ENCODE measurements at regions not wholly inside any gene's neighbourhood (a gene's known extent, or its start where the extent isn't known, plus 50 kb on each side); places are given as distances from the start of the nearest gene placed in this dataset.
"Not testable (repeated sequence)": the region's sequence is repeated elsewhere in the genome, so short reads cannot be mapped to it uniquely, and the experiment has no call there.

DNA sequence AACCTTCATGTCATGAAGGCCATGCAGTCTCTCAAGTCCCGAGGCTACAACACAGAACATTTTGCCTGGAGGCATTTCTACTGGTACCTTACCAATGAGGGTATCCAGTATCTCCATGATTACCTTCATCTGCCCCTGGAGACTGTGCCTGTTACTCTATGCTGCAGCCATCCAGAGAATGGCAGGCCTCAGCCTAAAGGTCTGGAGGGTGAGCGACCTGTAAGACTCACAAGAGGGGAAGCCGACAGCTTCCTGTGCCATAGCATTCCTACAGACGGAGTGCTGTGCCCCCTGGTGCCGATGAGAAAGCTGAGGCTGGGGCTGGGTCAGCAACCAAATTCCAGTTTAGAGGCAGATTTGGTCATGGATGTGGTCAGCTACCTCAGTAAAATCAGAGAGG is 51.3 kb upstream of the CADPS start:
- DNase-seq, result no peak

- DNase-seq, result no peak
Observed at GRCh38 chr3:62928256-62928655, 53.0 kb upstream of the CADPS start.

- no peak for DNase-seq
Observed at GRCh38 chr3:62929771-62930170, 54.6 kb upstream of the CADPS start.

GRCh38 chr3:62935793-62936192 is 60.6 kb upstream of the CADPS start:
- no peak for DNase-seq

DNA sequence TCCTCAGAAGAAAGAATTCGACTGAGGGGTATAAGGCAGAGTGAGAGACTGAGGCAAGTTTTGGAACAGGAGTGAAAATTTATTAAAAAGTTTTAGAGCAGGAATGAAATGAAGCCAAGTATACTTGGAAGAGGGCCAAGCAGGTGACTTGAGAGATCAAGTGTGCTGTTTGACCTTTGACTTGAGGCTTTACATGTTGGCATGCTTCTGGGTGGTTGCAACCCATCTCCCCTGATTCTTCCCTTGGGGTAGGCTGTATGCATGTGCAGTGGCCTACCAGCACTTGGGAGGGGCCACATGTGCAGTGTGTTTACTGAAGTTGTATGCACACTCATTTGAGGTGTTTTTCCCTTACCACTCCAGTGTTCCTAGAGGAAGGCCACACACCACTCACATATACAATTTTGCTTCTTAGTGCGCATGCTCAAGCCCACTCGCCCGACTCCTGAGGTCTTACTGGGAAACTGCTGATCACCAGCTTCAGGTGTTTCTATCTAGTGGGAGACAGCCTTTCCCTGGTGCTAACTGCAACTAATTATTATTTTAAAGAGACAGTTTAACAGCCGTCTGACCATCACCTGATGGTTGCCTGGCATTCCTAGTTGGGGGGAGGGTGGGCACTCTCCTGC is 61.5 kb upstream of the CADPS start:
- DNase-seq, result no peak

- no peak for DNase-seq
Observed at GRCh38 chr3:62938583-62938982, 63.4 kb upstream of the CADPS start.

DNA sequence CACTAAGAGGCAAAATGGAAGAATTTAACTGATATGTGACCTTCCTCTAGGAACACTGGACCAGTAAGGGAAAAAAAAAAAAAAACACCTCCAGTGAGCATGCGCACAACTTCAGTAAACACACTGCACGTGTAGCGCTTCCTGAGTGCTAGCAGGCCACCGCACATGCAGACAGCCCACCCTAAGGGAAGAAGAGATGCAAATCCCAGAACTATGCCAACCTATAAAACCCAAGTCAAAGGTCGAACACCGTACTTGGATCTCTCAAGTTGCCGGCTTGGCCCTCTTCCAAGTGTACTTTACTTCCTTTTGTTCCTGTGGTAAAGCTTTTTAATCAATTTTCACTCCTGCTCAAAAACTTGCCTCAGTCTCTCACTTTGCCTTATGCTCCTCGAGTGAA is 64.5 kb upstream of the CADPS start:
- no peak for DNase-seq

- DNase-seq, result no peak
Observed at GRCh38 chr3:62940771-62941563, 65.8 kb upstream of the CADPS start.

- DNase-seq, result no peak
Observed at GRCh38 chr3:62942227-62942626, 67.0 kb upstream of the CADPS start.

DNA sequence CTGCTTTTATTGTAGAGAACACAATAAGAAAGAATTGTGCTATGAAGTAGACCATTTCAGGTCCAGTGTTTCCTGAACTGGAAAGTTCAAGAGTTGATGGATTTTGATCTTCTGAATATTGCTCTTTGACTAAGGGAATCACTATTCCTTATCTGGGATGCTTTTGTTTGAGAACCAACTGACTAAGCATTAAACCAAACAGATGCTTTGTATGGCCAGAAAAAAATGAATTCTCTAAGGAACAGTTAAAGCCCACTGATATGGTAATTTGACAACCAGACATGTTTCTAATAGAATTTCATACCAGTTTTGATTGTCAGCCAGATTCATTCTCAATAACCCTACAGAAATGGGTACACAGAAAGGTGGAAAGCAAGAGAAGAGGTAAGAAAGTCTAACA is 67.5 kb upstream of the CADPS start:
- no peak for DNase-seq

DNA sequence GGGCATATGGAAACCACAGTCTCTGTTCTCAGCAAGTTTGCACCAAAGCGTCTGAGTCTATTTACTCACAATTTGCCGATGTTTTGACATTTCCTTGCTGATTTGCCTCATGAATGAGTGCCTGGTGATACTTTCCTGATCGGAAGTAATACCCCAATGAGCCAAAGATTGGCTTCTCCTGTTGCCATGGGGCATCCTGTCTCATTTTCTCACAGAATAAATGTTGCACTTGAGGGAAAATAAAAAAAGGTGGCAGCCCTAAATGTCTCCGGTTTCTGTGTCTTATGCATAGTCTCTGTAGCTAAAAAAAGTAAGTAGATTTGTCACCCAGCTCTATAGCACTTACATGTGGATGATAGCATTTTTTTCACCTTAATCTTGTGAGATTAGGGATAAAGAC is 73.7 kb upstream of the CADPS start:
- no peak for DNase-seq

DNA sequence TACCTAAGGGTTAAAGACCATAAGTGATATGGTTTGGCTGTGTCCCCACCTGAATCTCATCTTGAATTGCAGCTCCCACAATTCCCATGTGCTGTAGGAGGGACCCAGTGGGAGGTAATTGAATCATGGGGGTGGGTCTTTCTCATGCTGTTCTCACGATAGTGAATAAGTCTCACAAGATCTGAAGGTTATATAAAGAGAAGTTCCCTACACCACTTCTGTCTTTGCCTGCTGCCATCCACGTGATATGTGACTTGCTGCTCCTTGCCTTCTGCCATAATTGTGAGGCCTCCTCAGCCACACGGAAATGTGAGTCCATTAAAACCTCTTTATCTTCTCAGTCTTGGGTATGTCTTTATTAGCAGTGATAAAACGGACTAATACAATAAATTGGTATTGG is 75.0 kb upstream of the CADPS start:
- no peak for DNase-seq

DNA sequence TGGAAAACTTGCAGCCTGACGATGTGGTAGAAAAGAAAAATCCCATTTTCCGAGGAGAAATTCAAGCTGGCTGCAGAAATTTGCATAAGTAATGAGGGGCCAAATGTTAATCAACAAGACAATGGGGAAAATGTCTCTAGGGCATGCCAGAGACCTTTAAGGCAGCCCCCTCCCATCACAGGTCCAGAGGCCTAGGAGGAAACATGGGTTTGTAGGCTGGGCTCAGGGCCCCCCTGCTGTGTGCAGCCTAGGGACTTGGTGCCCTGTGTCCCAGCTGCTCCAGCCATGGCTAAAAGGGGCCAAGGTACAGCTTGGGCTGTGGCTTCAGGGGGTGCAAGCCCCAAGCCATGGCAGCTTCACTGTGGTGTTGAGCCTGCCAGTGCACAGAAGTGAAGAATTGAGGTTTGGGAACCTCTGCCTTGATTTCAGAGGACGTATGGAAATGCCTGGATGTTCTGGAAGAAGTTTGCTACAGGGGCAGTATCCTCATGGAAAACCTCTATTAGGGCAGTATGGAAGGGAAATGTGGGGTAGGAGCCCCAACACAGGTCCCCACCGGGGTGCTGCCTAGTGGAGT is 75.9 kb upstream of the CADPS start:
- no peak for DNase-seq

DNA sequence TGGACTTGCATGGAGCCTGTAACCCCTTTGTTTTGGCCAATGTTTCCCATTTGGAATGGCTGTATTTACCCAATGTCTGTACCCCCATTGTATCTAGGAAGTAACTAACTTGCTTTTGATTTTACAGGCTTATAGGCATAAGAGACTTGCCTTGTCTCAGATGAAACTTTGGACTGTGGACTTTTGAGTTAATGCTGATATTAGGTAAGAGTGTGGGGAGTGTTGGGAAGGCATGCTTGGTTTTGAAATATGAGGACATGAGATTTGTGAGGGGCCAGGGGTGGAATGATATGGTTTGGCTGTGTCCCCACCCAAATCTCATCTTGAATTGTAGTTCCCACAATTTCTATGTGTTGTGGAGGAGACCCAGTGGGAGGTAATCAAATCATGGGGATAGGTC is 76.7 kb upstream of the CADPS start:
- DNase-seq, result not testable (repeated sequence)

- no peak for DNase-seq
Observed at GRCh38 chr3:62954580-62954979, 79.4 kb upstream of the CADPS start.

DNA sequence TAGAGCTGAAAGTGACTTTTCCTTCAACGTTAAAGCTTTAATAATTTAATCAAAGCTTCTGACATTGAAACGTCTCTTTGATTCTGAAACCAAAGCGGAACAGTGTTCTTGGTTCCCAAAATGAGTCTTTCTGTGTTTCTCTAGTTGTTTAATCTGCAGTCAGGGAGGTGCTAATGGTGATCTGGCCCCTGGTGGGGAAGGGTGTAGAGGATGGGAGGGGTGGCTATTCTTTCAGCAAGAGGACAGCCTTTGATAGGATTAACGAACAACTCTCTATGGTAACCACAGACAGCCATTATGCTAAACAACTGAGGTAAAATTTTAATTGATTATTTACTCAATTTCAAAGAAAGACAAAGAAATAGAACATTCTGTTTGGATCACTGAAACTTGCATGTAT is 79.9 kb upstream of the CADPS start:
- DNase-seq, result no peak

- no peak for DNase-seq
Observed at GRCh38 chr3:62956411-62956810, 81.2 kb upstream of the CADPS start.

GRCh38 chr3:62961874-62962556 is 86.8 kb upstream of the CADPS start:
- DNase-seq, result no peak

GRCh38 chr3:62962714-62963113 is 87.5 kb upstream of the CADPS start:
- no peak for DNase-seq

- no peak for DNase-seq
Observed at GRCh38 chr3:62965311-62965710, 90.1 kb upstream of the CADPS start.

DNA sequence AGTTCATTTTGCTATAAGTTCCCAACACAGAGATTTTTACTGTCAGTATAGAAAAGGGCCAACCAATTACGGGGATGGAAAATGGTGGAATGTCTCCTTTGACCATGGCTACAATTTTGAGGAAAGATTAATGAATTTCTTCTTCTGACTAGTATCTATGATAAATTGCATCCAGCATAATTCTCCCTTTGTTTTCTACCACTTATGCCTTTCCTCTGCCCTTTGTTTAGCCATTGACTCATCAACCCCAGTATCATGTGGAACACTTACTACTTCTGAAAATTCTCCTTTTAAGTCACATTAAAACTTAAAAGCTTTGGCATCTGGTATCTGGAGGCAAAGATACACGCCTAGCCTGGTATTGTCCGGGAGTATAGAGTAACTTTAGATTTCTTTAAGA is 92.9 kb upstream of the CADPS start:
- DNase-seq, result no peak

GRCh38 chr3:62970648-62971047 is 95.4 kb upstream of the CADPS start:
- DNase-seq, result no peak

GRCh38 chr3:62975566-62975965 is 100.3 kb upstream of the CADPS start:
- no peak for DNase-seq

DNA sequence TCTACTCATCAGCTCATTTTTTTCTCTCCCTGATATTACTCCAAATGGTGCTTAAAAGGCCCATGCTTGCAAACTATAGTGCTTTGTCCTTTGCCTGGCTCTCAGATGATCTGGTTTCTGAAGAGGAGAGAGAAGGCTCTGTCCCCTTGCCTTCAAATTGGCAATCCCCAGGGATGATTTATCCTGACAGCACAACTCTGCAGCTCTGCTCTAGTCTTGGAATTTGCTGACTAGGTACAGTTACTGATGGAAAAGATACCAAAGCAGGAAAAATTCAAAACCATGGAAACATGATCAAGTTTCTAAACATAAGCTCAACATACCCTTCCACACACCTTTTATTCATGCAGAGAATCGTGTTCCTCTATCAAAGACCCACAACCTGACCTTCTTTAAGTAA is 106.7 kb upstream of the CADPS start:
- no peak for DNase-seq

Data from amniotic stem cell (primary cell).